Fibroblast of mammary gland (primary cell): ENCODE measurements at regions not wholly inside any gene's neighbourhood (a gene's known extent, or its start where the extent isn't known, plus 50 kb on each side); places are given as distances from the start of the nearest gene placed in this dataset.
A peak's percentile ranks its signal among the peaks of the same experiment; 100 is the strongest.
"Not testable (repeated sequence)": the region's sequence is repeated elsewhere in the genome, so short reads cannot be mapped to it uniquely, and the experiment has no call there.

Source experiments
- DNase-seq: peaks from one replicate; pipeline ENCODE4 v3.0.0-alpha.2; 2010; ENCODE audit warnings: low read depth
- H3K4me3 ChIP-seq: 2 replicates; pipeline ENCODE4 v1.5.1; 2011; ENCODE audit warnings: low read depth, mild to moderate bottlenecking, low read length, moderate library complexity; ENCODE audit not compliant: control insufficient read depth
- CTCF ChIP-seq: conservative IDR thresholded peaks from 2 replicates; pipeline ENCODE4 v1.5.1; 2011; ENCODE audit warnings: low read depth, low read length, inconsistent platforms; ENCODE audit not compliant: control insufficient read depth, insufficient read depth

GRCh38 chr14:53368711-53369201 is 215.6 kb upstream of the DDHD1 start:
- DNase-seq, result peak; percentile 94
- TF ChIP-seq CTCF, result no peak
- H3K4me3 ChIP-seq, result no peak overlapping the region

GRCh38 chr14:53368066-53368465 is 214.9 kb upstream of the DDHD1 start:
- H3K4me3 ChIP-seq, result no peak overlapping the region
- TF ChIP-seq CTCF, result no peak
- DNase-seq, result no peak

GRCh38 chr14:53367644-53368026 is 214.5 kb upstream of the DDHD1 start:
- peak; percentile 92 for DNase-seq
- no peak for TF ChIP-seq CTCF
- no peak overlapping the region for H3K4me3 ChIP-seq

GRCh38 chr14:53365486-53366130 is 212.5 kb upstream of the DDHD1 start:
- no peak for TF ChIP-seq CTCF
- DNase-seq, result peak; percentile 30
- no peak overlapping the region for H3K4me3 ChIP-seq

- peak; percentile 67 for DNase-seq
- H3K4me3 ChIP-seq, result not testable (repeated sequence)
Observed at GRCh38 chr14:53362916-53363315, 209.8 kb upstream of the DDHD1 start.

- no peak for TF ChIP-seq CTCF
- DNase-seq, result no peak
- H3K4me3 ChIP-seq, result no peak overlapping the region
Observed at GRCh38 chr14:53360829-53361228, 207.7 kb upstream of the DDHD1 start.

GRCh38 chr14:53358166-53358565 is 205.0 kb upstream of the DDHD1 start:
- TF ChIP-seq CTCF, result no peak
- no peak overlapping the region for H3K4me3 ChIP-seq
- DNase-seq, result no peak
